GM12801 (cell line): ENCODE measurements at regions not wholly inside any gene's neighbourhood (a gene's known extent, or its start where the extent isn't known, plus 50 kb on each side); places are given as distances from the start of the nearest gene placed in this dataset.

Experiments
- TF ChIP-seq, protein P1 (sequence below): IDR thresholded peaks from one replicate; pipeline ENCODE4 v1.5.1; 2011; ENCODE audit warnings: control low read depth; ENCODE audit not compliant: insufficient read length; ENCODE audit errors: extremely low read depth

DNA sequence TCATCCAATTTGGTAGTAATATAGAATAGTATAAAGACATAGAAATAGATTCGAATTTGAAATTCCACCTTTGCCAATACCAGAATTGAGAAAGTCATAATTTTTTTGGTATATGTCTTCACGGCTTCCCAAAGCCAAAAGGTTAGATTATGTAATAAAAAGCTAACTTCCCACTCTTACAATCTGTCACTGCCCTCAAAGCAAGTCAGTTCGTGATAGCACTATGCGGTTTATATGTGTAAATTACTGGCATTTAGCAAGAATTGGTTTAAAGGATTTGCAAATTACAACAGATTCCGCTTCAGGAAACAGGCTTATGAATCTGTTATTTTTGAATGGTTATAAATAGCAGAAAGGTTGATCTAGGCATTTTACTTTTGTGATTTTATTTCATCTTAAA lies 679.4 kb upstream of the ADGRL2 start:
- TF ChIP-seq, protein P1, sequence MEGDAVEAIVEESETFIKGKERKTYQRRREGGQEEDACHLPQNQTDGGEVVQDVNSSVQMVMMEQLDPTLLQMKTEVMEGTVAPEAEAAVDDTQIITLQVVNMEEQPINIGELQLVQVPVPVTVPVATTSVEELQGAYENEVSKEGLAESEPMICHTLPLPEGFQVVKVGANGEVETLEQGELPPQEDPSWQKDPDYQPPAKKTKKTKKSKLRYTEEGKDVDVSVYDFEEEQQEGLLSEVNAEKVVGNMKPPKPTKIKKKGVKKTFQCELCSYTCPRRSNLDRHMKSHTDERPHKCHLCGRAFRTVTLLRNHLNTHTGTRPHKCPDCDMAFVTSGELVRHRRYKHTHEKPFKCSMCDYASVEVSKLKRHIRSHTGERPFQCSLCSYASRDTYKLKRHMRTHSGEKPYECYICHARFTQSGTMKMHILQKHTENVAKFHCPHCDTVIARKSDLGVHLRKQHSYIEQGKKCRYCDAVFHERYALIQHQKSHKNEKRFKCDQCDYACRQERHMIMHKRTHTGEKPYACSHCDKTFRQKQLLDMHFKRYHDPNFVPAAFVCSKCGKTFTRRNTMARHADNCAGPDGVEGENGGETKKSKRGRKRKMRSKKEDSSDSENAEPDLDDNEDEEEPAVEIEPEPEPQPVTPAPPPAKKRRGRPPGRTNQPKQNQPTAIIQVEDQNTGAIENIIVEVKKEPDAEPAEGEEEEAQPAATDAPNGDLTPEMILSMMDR = no peak

DNA sequence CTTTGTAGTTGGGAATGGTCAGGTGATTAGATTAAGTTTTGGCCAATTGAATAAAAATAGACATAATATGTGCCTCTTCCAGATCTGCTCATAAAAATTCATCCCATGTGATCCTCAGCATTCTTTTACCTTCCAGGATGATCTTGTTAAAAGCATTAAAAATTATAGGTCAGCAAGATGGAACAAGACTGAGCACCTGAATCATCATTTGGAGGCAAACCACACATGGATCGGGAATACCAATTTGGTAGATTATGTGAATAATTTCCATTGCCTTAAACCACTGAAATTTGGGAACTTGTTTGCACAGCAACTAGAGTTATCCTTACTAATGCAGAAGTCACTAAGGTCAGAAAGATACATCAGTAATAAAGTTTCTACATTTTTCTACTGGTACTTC lies 681.4 kb upstream of the ADGRL2 start:
- TF ChIP-seq, protein P1 = no peak

DNA sequence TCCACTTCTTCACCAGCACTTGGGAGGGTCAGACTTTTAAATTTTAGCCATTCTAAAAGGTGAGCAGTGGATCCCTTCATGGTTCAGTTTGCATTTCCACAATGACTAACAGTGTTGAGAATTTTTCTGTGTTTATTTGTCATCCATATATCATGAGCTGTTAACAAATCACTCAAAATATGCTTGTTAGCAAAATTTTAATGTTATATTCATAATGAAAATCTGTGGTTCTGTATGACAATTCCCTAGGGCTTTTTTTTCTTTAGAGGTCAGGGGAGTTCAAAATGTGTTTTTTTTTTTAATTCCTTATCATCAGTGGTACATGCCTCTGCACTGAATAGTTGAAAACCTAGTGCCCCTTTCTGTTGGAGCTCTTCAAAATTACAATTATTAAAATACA lies 682.2 kb upstream of the ADGRL2 start:
- TF ChIP-seq, protein P1 = no peak

DNA sequence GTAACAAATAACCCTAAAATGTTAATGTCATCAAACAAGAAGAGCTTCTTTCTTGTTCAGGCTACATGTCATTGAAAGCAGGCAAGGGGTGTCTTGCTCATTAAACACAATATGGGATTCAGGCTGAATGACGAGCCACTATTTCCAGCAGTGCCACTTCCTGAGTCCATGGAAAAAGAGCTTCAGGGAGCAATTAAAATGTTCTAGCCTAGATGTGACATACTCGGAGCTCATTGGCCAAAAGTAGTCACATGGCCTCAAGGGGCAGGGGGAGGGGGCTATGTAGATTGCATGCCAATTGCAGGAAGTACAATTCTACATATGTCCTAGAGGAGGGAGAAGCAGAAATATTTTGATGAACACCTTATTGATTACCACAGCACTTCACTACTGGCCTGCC lies 685.3 kb upstream of the ADGRL2 start:
- TF ChIP-seq, protein P1 = no peak

DNA sequence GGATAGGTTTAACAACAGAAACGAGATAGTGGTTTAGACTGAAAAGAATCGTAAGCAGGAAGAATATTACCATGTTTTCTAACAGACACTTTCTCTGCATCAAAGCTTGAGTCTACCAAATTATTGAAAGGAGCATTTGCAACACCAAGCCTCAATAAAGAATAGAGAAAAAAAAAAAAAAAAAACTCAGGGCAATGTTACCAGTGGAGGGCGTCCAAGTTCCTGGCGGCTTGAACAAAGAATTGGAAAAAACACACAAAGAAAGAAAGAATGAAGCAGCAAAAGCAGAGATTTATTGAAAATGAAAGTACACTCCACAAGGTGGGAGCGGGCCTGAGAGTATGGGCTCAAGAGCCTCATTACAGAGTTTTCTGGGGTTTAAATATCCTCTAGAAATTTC lies 686.5 kb upstream of the ADGRL2 start:
- TF ChIP-seq, protein P1 = no peak

DNA sequence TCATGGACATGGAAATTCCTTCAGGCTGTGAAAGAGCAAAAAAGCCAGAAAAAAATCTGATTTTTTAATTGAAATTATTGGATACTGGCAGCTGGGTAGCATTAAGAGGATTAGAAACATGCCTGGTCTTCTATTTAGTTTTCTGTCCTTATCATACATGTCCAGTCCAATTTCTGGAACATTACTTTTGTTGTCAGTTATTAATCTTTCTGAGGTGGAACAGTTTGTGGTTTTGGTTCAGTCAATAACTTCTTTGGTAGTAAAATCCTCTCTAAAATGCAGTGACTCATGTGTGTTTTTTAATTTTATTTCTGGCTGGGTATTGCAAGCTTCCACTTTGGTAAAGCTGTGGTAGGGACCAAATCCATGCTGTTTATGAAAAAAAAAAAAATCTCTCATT lies 687.0 kb upstream of the ADGRL2 start:
- TF ChIP-seq, protein P1 = no peak

DNA sequence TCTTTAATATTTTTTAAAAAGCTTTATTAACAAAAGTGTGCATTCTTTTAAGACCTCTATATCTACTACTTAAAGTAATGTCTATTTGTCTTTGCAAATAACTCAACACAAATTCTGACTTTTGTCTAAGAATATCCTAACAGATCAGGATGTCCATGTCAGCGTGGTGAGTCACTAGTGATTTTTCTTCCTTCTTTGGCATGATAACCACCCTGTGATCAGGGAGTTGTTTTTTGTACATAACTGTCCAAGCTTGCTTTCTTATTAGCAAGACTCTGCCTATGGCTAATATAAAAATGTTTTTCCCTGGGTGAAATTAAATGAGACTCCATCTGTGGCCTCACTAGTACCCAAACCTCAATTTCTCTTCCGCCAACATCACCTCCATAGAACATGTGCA lies 688.9 kb upstream of the ADGRL2 start:
- TF ChIP-seq, protein P1 = no peak

DNA sequence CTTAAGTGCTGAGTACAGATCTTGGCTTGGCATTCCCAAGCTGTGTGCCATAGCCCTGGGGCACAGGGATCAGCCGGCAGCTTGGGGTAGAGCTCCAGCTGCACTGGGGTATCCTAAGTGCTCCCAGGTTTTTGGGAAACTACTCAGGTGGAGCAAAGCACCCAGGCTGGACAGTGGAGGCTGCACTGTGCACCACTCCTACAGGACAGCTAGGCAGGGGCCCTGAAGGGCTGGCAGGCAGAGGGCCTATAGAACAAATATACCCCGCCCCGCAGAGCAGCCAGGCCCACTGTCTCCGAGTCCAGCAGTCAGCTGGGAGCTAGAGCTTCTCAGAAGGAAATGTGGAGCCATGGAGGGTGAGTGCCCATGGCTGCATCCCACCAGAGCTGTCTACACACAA lies 691.7 kb upstream of the ADGRL2 start:
- TF ChIP-seq, protein P1 = no peak
